Stimulated activated naive B cell treated with anti-CD40 and anti-IgM and Interleukin-4, amounts not matched to agents 10 μg/mL and 1 μg/mL and 100 μg/mL, for 72 hours (primary cell): ENCODE measurements at regions not wholly inside any gene's neighbourhood (a gene's known extent, or its start where the extent isn't known, plus 50 kb on each side); places are given as distances from the start of the nearest gene placed in this dataset.

Experiments
- ATAC-seq, 2 donors: fragments of 150-1000 bp; cut with Tn5 transposase; replicated peaks; 2 replicates each; pipeline ENCODE4 v1.10.0; 2021; ENCODE audit warnings: moderate library complexity in 1 of 2
- DNase-seq: peaks from one replicate; pipeline ENCODE4 v3.0.0; 2021
- H3K27ac Mint-ChIP-seq: one replicate; pipeline ENCODE4 v1.8.0; 2022; ENCODE audit warnings: mild to moderate bottlenecking, mixed read lengths
- H3K27me3 Mint-ChIP-seq, 2 donors: one replicate each; pipeline ENCODE4 v1.8.0; 2022; ENCODE audit warnings: mixed read lengths in 2 of 2
- H3K36me3 Mint-ChIP-seq, 2 donors: one replicate each; pipeline ENCODE4 v1.8.0; 2022; ENCODE audit warnings: mixed read lengths in 2 of 2, mild to moderate bottlenecking in 1 of 2
- H3K4me1 Mint-ChIP-seq, 2 donors: one replicate each; pipeline ENCODE4 v1.8.0; 2022; ENCODE audit warnings: mixed read lengths in 2 of 2, mild to moderate bottlenecking in 1 of 2
- H3K4me3 Mint-ChIP-seq, 2 donors: one replicate each; pipeline ENCODE4 v1.8.0; 2022; ENCODE audit warnings: mild to moderate bottlenecking in 2 of 2, mixed read lengths in 2 of 2, moderate library complexity in 1 of 2
- H3K9me3 Mint-ChIP-seq, 2 donors: one replicate each; pipeline ENCODE4 v1.8.0; 2022; ENCODE audit warnings: mixed read lengths in 2 of 2, mild to moderate bottlenecking in 1 of 2

DNA sequence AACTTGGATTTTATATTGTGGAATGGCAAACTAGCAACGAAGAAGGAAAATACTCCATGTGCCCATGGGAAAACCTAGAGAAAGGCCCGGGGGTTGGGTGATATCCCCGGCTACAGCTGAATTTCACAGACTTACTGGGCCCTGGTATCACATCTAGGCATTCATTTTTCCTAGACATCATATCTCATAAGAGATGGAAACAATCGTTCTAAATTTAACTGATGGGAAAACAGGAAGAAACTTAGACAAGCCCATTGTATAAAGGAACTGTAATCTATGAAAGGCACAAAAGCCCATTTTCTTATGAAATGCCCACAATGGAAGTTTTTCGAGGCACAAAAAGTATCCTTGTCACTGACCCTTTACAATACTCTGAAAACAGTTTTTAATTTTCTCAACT lies 407.9 kb upstream of the LYPLAL1 start:
- no peaks in the 10 kb centered on the region for H3K27me3 Mint-ChIP-seq
- H3K36me3 Mint-ChIP-seq: no peaks in the 10 kb centered on the region
- H3K27ac Mint-ChIP-seq: no peak overlapping the region
- DNase-seq (no peak), ATAC-seq (no peak)
- no peak overlapping the region for H3K4me3 Mint-ChIP-seq
- H3K4me1 Mint-ChIP-seq: no peaks in the 10 kb centered on the region
- H3K9me3 Mint-ChIP-seq: no peaks in the 10 kb centered on the region

- ATAC-seq (no peak), DNase-seq (no peak)
- no peaks in the 10 kb centered on the region for H3K9me3 Mint-ChIP-seq
- no peak overlapping the region for H3K4me3 Mint-ChIP-seq
- H3K27ac Mint-ChIP-seq: no peak overlapping the region
- H3K4me1 Mint-ChIP-seq: no peaks in the 10 kb centered on the region
- H3K36me3 Mint-ChIP-seq: no peaks in the 10 kb centered on the region
- H3K27me3 Mint-ChIP-seq: no peaks in the 10 kb centered on the region
These were observed 401.7 kb upstream of the LYPLAL1 start for GRCh38 chr1:218771931-218772330.

GRCh38 chr1:218772575-218772974 lies 401.1 kb upstream of the LYPLAL1 start:
- no peaks in the 10 kb centered on the region for H3K9me3 Mint-ChIP-seq
- no peaks in the 10 kb centered on the region for H3K4me1 Mint-ChIP-seq
- no peak overlapping the region for H3K27ac Mint-ChIP-seq
- no peaks in the 10 kb centered on the region for H3K27me3 Mint-ChIP-seq
- H3K36me3 Mint-ChIP-seq: no peaks in the 10 kb centered on the region
- no peak overlapping the region for H3K4me3 Mint-ChIP-seq
- ATAC-seq (no peak), DNase-seq (no peak)

DNA sequence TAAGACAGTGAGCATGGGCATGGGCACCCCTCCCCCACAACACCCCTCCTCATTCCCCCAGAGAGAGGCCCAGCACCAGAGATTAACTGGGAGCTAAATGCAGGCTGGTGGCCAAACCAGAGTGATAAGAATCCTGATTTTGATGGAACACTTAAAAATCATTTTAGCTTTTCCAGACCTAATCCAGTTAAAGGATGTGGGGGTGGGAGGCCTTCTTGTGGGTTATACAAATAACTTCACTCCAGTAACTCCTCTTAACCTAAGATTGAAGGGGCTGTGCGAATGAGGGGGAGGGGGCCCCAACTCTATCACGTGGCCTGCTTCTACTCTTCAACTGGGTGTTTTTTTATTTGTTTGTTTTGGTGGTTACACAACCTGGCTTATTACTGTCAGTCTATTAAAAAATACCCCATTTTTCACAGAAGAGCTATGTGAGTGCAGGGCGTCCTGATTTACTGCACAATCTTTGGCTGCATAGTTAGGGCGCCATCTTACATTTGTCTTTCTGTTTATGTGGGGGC lies 398.1 kb upstream of the LYPLAL1 start:
- H3K4me1 Mint-ChIP-seq: no peaks in the 10 kb centered on the region
- no peak for ATAC-seq
- H3K4me3 Mint-ChIP-seq: no peak overlapping the region
- H3K36me3 Mint-ChIP-seq: no peaks in the 10 kb centered on the region
- no peaks in the 10 kb centered on the region for H3K9me3 Mint-ChIP-seq
- no peak for DNase-seq
- no peak overlapping the region for H3K27ac Mint-ChIP-seq
- H3K27me3 Mint-ChIP-seq: no peaks in the 10 kb centered on the region

DNA sequence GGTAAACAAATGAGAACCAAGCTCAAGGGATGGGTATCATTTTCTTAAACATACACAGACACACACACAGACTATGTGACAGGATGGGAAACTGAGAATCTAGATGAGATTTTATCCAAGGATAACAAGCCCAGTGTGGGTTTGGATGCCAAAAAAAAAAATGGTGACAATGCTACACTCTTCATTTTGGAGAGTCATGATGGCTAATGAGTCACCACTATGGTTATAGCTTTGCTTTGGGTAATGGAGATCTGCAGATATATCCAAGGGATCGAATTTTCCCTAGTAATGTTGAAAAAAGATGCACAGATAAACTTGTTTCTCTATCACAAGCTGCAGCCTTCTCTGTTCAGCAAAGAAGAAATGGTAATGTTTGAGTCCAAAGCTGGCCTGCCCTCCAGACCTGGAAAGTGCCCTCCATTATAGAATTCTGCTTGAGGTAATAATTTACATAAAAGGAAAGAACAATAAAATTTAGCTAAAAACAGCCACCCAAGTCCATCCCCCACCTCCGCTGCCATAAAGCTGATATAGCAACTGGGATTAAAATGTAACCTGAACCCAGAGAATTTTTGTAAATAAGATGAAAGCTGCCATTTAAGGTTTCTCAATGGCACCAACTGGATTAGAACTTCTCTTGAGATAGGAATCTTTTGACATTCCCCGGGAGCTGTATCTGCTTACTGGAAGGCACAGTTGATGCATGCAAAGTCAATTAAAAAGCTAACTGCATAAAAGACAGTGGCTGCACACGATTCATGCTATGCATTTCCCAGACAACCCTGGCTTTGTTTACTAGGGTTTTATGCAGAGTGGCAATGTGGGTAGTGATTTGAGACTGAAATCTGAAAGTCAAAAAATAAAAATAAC lies 395.2 kb upstream of the LYPLAL1 start:
- ATAC-seq (no peak), DNase-seq (no peak)
- Mint-ChIP-seq H3K27me3 (no peaks in the 10 kb centered on the region), H3K36me3 (no peaks in the 10 kb centered on the region), H3K4me1 (no peaks in the 10 kb centered on the region), H3K4me3 (no peak overlapping the region), H3K27ac (no peak overlapping the region), H3K9me3 (no peaks in the 10 kb centered on the region)

- H3K4me1 Mint-ChIP-seq: no peaks in the 10 kb centered on the region
- no peak overlapping the region for H3K4me3 Mint-ChIP-seq
- no peaks in the 10 kb centered on the region for H3K36me3 Mint-ChIP-seq
- DNase-seq (no peak), ATAC-seq (no peak)
- H3K27ac Mint-ChIP-seq: no peak overlapping the region
- no peaks in the 10 kb centered on the region for H3K27me3 Mint-ChIP-seq
- H3K9me3 Mint-ChIP-seq: no peaks in the 10 kb centered on the region
These were observed 394.2 kb upstream of the LYPLAL1 start for GRCh38 chr1:218779341-218780100.

GRCh38 chr1:218783131-218783530 lies 390.5 kb upstream of the LYPLAL1 start:
- Mint-ChIP-seq H3K4me3 (no peak overlapping the region), H3K4me1 (no peaks in the 10 kb centered on the region), H3K27me3 (no peaks in the 10 kb centered on the region), H3K9me3 (no peaks in the 10 kb centered on the region), H3K27ac (no peak overlapping the region), H3K36me3 (no peaks in the 10 kb centered on the region)
- ATAC-seq: no peak
- no peak for DNase-seq

DNA sequence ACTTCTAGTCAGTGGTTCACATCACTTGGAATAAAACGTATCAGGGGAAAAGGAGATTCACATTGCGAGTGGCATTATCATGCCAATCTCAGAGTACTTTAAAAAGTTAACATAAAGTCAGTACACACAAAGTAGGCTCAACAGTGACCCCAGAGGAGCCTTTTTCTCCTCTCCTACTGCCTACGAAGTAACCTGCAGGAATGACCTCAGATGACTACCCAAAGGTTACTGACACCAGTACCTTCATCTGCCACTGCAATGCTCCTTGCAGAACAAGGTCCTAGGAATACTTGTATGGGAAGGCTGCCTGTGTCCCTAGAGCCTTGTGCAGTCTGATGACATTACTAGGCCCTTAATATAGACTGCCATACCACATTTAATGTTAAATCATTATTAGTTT lies 389.8 kb upstream of the LYPLAL1 start:
- H3K36me3 Mint-ChIP-seq: no peaks in the 10 kb centered on the region
- H3K4me3 Mint-ChIP-seq: no peak overlapping the region
- no peak for ATAC-seq
- H3K27me3 Mint-ChIP-seq: no peaks in the 10 kb centered on the region
- DNase-seq: no peak
- H3K4me1 Mint-ChIP-seq: no peaks in the 10 kb centered on the region
- no peaks in the 10 kb centered on the region for H3K9me3 Mint-ChIP-seq
- no peak overlapping the region for H3K27ac Mint-ChIP-seq

DNA sequence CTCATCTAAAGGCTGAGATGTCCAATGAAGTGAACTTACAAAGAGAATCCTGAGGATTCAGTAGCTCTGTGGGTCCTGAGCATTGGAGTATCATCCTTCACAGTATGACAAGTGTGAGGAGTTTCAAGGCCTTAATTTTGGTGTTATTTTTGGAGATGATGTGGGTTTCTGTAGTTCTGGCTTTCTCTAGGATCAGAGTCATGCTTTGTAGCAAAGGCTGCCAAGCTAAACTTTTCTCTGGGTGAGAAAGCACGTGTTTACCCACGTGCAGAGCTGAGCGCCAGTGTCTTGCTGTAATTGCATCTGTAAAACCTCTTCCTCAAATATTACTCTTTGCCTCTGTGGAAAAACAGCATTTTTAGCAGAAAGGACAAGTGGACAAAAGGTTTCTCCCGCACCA lies 387.8 kb upstream of the LYPLAL1 start:
- no peaks in the 10 kb centered on the region for H3K27me3 Mint-ChIP-seq
- H3K4me3 Mint-ChIP-seq: no peak overlapping the region
- no peaks in the 10 kb centered on the region for H3K4me1 Mint-ChIP-seq
- no peak for DNase-seq
- peaks cover 0 to 7% of the 10 kb centered on the region in 2 donors for H3K9me3 Mint-ChIP-seq
- no peak overlapping the region for H3K27ac Mint-ChIP-seq
- no peaks in the 10 kb centered on the region for H3K36me3 Mint-ChIP-seq
- no peak for ATAC-seq

DNA sequence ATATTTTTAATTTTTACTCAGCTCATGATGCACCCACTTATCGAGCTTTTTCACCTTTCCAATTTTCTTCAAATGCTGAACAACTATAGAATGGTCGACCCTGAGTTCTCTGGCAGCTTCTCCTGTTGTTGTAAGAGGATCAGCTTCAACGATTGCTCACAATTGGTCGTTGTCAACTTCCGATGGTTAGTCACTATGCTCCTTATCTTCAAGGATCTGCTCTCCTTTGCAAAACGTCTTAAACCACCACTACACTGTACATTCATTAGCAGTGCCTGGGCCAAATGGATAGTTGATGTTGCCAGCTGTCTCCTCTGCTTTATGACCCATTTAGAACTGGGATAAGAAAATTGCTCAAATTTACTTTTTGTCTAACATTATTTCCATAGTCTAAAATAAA lies 385.9 kb upstream of the LYPLAL1 start:
- Mint-ChIP-seq H3K4me3 (no peak overlapping the region), H3K27me3 (no peaks in the 10 kb centered on the region), H3K9me3 (peaks cover 0 to 10% of the 10 kb centered on the region in 2 donors), H3K36me3 (no peaks in the 10 kb centered on the region), H3K27ac (no peak overlapping the region), H3K4me1 (no peaks in the 10 kb centered on the region)
- DNase-seq (no peak), ATAC-seq (no peak)

GRCh38 chr1:218796773-218797172 lies 376.9 kb upstream of the LYPLAL1 start:
- peaks cover 0 to 3% of the 10 kb centered on the region in 2 donors for H3K9me3 Mint-ChIP-seq
- no peak overlapping the region for H3K27ac Mint-ChIP-seq
- no peak for ATAC-seq
- H3K36me3 Mint-ChIP-seq: no peaks in the 10 kb centered on the region
- H3K4me1 Mint-ChIP-seq: no peaks in the 10 kb centered on the region
- no peak overlapping the region for H3K4me3 Mint-ChIP-seq
- no peak for DNase-seq
- no peaks in the 10 kb centered on the region for H3K27me3 Mint-ChIP-seq

GRCh38 chr1:218802799-218803198 lies 370.9 kb upstream of the LYPLAL1 start:
- Mint-ChIP-seq H3K9me3 (peaks cover 0 to 8% of the 10 kb centered on the region in 2 donors), H3K27me3 (no peaks in the 10 kb centered on the region), H3K27ac (no peak overlapping the region), H3K4me3 (no peak overlapping the region), H3K36me3 (no peaks in the 10 kb centered on the region), H3K4me1 (no peaks in the 10 kb centered on the region)
- ATAC-seq (no peak), DNase-seq (no peak)

DNA sequence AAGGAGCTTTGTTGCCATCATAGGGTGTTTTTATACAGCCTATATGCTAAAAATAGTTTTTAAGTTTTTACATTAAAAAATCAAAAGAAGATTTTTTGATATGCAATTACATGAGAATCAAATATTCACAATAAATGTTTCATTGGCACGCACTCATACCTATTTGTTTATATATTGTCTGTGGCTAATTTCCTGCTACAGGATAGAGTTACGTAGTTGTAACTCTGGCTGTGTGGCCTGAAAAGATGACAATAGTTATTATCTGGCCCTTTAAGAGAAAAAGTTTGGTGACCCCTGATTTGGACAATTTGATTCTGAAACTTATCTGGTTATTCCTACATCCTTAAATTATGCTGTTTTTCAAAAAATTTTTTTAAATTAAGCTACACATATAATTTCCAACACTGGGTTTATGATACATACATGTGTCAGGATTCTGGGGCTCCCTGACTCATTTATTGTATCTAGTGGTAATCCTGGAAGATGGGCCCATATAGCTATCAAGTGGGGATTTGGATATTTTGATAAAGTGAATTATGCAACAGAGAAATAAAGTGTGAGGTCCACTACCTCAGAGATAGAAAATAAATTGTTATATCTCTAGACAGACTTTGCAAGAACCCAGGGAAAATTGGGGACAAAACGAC lies 370.2 kb upstream of the LYPLAL1 start:
- H3K27me3 Mint-ChIP-seq: no peaks in the 10 kb centered on the region
- no peaks in the 10 kb centered on the region for H3K36me3 Mint-ChIP-seq
- DNase-seq: no peak
- peaks cover 0 to 8% of the 10 kb centered on the region in 2 donors for H3K9me3 Mint-ChIP-seq
- H3K27ac Mint-ChIP-seq: no peak overlapping the region
- no peak overlapping the region for H3K4me3 Mint-ChIP-seq
- ATAC-seq: no peak
- no peaks in the 10 kb centered on the region for H3K4me1 Mint-ChIP-seq

DNA sequence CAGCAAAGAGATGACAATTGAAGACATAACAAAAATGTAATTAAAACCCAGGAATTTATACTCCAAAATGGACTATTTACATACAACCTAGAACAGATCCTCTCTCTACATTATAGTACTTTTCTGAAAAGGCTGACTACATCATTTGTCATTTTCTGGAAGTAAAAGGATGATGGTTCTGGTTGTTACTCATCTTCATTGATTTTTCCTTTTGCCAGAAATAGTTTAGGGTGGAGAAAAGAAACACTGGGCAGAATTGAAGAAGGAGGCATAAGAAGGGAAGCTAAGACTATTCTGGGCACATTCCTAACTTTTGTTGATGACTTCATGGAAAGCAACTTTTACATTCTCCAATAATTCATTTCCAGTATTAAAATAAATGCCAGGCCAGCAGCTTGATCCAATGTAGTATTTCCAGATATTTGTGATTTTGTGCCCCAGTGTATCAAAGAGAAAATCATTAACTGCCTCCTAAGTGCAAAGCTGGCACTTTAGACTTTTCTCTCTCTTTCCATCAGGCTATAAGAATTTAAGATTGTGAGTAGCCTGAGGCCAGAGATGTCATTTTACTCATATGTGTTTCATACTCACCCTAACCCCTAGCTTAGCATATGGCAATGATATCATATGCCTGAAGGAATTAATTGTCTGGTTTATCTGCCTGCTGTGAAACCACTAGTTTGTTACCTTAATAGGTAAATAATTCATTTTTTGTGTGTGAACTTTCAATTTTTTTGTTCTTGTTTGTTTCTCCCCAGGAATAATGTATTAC lies 369.5 kb upstream of the LYPLAL1 start:
- no peaks in the 10 kb centered on the region for H3K36me3 Mint-ChIP-seq
- DNase-seq: no peak
- H3K4me3 Mint-ChIP-seq: no peak overlapping the region
- peaks cover 0 to 3% of the 10 kb centered on the region in 2 donors for H3K27me3 Mint-ChIP-seq
- H3K27ac Mint-ChIP-seq: no peak overlapping the region
- no peak for ATAC-seq
- no peaks in the 10 kb centered on the region for H3K4me1 Mint-ChIP-seq
- H3K9me3 Mint-ChIP-seq: peaks cover 0 to 8% of the 10 kb centered on the region in 2 donors
